Dedifferentiated amniotic fluid mesenchymal stem cell (primary cell): ENCODE measurements at regions not wholly inside any gene's neighbourhood (a gene's known extent, or its start where the extent isn't known, plus 50 kb on each side); places are given as distances from the start of the nearest gene placed in this dataset.
"Not testable (repeated sequence)": the region's sequence is repeated elsewhere in the genome, so short reads cannot be mapped to it uniquely, and the experiment has no call there.

Experiments used
- DNase-seq: peaks from one replicate; pipeline ENCODE4 v3.0.0-alpha.2; 2016; ENCODE audit errors: extremely low spot score

DNA sequence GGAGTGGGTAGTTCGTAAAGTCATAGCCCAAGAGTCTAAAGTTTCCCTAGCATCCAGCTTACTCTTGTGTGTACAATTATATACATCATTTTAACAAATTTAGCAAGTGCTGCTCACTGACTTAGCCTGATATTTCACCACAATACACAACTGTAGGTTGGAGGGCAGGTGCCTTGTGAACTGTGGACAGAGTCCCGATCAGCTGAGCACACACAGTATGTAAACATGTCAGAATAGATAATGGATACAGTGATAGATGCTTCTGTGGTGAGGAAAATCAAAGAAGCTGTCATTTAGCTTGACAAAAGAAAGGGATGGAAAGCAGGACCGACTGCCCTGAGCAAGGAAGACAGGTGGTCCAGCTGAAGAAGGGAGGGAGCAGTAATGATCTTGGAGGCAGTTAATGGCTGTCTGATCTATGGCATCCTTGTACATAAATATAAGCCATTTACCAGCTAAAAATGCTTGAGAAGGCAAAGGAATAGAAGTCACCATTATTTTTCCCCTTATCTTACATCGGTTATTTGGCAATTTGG is 372.8 kb upstream of the UBE2E3 start:
- DNase-seq: no peak

DNA sequence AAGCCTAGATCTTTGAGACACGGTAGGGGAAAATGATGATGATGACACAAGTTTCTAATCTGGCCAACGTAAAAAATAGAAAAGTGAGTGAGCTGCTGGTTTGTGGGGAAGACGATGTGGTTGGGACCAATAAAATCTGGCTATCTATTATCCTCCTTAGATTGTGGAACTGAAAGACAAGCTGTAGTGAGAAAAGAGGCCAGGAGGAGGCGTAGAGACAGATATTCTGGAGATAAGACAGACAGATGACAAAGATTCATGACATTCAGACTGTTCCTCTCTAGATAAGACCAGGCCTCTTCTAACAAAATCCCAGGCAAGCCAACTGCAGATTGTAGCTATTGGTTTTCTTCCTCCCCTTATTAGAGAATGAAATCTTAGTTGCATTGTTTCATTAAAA is 376.3 kb upstream of the UBE2E3 start:
- DNase-seq: no peak

- no peak for DNase-seq
These were observed 379.4 kb upstream of the UBE2E3 start for GRCh38 chr2:180601016-180601415.

DNA sequence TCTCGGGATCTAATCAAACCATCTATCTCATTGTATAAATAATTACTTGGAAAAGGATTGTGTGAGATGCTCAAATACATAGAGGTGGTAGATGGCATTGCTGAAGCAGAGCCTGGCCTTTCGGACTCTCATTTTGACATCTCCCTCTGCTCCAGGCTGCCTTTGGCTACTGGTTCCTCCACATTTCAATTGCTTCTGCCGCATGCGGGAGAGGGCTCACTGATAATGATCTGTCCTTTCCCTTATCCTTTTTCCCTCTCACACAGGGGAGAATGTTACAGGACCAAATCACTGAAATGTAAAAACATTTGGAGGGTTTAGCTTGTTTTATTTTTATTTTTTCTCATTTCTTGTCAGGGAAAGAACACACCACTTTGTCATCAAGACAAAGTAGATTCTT is 380.6 kb upstream of the UBE2E3 start:
- DNase-seq: no peak

DNA sequence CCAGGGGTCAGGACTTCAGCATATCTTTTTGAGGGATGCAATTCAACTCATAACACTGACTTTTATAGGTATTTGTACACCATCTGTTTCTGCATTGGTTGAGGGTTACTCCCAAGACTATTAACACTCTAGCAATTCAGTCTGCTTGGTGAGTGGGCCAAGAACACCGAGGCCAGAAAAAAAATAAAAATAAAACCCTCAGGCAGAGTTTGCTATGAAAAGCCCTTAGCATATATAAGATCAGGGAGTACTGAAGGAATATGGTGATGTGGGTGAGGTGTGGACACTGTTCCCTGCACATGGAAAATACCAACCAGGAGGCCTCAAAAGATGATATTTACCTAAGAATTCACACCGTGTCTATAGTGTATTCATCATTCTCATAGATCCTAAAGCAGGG is 383.2 kb upstream of the UBE2E3 start:
- no peak for DNase-seq

GRCh38 chr2:180596453-180596852 is 384.0 kb upstream of the UBE2E3 start:
- DNase-seq: no peak

DNA sequence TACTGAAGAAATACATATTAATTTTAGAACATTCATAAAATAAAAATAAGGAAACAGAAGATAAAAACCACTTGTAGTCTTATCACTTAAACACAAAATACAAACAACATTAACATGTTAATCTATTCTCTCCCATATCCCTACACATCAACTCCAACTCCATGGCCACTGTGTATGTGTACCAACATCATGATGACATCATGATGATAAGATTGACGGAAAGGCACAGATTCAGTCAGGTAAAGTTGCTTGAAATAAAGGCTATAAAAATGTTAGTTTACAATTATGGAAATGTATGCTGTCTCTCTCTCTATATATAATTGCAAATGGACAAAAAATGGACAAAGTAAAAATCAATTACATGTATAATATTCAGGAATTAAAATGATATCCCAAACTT is 388.5 kb upstream of the UBE2E3 start:
- DNase-seq: no peak

DNA sequence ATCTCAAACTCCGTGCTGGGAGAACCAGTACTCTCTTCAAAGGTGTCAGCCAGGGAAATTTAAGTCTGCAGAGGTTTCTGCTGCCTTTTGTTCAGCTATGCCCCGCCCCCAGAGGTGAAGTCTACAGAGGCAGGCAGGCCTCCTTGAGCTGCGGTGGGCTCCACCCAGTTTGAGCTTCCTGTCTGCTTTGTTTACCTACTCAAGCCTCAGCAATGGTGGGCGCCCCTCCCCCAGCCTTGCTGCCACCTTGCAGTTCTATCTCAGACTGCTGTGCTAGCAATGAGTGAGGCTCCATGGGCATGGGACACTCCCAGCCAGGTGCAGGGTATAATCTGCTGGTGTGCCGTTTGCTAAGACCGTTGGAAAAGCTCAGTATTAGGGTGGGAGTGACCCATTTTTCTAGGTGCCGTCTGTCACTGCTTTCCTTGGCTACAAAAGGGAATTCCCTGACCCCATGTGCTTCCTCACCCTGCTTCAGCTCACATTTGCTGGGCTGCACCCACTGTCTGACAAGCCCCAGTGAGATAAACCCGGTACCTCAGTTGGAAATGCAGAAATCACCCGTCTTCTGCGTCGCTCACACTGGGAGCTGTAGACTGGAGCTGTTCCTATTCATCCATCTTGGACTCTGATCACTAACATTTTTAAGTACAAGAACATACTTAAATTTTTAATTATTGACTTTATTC is 389.2 kb upstream of the UBE2E3 start:
- DNase-seq: not testable (repeated sequence)

DNA sequence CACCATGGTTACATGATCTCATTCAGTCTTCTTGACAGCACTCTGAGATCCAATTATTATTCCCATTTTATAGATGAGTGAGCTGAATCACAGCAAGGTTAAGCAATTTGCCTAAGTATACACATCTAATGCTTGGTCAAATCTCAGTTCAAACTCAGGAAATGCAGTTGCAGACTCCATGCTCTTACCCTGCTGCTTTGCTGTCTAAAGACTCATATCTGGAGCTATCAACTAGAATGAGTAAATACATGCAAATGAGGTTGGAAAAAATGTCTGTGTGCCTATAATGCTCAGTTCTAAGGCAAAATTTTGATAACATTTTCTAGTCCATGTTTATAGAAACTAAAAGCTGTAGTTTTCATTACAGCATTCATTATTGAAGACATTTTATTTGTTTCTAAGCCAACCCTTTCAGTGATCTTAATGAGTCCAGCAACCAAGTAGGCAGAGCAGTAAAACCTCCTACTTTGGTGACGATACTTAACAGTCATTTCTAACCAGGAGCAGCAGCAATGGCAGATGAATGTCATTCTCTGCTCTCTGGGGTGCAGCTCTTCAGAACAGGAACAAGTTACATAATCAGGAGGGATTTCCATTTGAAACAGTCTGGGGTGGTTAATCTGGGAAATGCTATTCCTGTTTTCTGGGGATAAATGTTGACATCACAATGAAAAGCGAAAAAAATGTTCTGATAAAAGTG is 396.8 kb upstream of the UBE2E3 start:
- no peak for DNase-seq

GRCh38 chr2:180579388-180579787 is 401.0 kb upstream of the UBE2E3 start:
- no peak for DNase-seq

DNA sequence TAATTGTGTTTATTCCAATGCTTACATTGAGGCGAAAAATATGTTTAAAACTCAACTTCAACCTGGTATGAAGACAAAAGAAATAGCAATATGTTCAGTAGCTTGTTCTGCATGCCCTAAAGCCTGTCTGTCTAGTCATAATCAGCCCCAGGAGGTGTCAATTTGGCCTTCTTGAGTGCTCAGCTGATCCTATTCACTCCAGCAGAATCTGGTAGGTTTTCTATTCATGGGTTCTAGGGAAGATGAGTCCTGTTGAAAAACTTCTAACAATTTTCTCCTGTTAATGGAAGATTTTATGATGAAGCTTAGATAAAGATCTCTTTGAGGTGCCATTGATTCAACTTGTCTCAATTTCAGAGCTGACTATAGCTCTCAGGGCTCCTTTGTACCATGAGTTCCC is 402.0 kb upstream of the UBE2E3 start:
- DNase-seq: no peak

DNA sequence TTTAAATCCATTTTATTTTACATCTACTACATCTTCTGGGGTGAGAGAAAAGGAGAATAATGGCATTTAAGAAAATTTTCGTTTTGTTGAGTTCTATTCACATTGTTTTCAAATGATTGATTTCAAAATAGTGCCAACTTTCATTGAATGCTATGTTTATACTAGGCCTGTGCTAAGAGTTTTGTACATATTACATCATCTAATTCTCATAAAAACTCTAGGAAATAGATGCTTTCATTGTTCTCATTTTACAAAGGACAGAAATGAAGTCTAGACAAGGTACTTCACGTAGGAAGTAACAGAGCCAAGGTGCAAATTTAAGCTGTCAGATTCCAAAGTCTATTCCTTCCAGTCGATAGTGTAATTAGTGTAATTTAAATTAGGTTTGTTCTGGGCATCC is 402.8 kb upstream of the UBE2E3 start:
- peak; percentile 36 for DNase-seq

GRCh38 chr2:180573951-180574350 is 406.5 kb upstream of the UBE2E3 start:
- DNase-seq: peak; percentile 50

DNA sequence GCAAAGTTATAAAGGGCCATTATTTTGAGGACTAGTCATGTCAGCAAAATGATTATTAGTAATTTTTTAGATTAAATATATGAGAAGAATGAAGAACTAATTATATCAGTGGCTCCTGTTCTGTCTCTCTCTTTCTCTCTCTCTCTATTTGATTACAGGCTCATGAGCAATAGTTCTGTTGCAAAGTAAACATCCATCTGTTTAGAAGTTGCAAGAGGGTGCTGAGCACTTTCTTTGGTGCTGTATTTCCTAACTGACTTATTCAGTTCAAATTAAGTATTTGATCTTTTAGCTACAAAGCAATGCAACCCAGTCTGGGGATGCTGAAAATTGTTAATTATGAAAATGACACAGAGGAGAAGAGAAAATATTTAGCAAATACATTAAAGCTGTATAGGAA is 408.1 kb upstream of the UBE2E3 start:
- peak; percentile 20 for DNase-seq

DNA sequence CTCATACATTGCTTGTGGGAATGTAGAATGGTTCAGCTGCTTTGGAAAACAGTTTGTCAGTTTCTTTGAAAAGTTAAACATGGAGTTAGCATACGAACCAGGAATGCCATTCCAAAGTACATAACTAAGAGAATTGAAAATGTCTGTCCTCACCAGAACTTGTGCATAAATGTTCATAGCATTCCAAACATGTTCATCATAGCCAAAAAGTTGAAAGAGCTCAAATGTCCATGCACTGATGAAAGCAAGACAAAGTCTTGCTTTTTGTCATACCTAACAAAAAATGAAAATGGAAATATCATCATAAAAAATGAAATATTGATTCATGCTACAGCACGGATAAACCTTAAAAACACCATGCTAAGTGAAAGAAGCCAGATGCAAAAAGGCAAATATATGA is 408.8 kb upstream of the UBE2E3 start:
- DNase-seq: peak; percentile 76

GRCh38 chr2:180570864-180571263 is 409.5 kb upstream of the UBE2E3 start:
- no peak for DNase-seq

- DNase-seq: no peak
These were observed 416.4 kb upstream of the UBE2E3 start for GRCh38 chr2:180564051-180564450.

- DNase-seq: no peak
These were observed 418.0 kb upstream of the UBE2E3 start for GRCh38 chr2:180562378-180562777.

DNA sequence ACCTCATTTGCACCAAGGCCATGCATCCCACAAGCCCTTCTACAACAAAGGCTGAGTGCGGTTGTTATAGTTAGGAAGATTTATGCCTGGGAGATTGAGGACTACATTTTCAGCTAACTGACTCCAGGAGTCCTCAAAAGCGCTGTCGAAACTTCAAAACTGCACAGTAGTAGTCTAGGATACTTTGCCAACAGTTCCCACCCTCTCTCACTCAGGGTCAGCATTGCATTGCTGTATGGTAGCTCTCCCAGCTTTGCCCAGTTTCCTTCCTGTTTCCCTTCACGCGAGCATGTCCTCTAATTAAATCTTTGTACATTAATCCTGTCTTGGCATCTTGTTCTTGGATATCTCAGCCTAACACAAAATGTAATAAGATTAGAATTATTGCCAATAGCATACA is 420.6 kb upstream of the UBE2E3 start:
- DNase-seq: no peak

- no peak for DNase-seq
These were observed 421.4 kb upstream of the UBE2E3 start for GRCh38 chr2:180559038-180559437.

- no peak for DNase-seq
These were observed 424.9 kb upstream of the UBE2E3 start for GRCh38 chr2:180555391-180555965.

GRCh38 chr2:180554330-180554729 is 426.1 kb upstream of the UBE2E3 start:
- no peak for DNase-seq

- DNase-seq: no peak
These were observed 427.2 kb upstream of the UBE2E3 start for GRCh38 chr2:180553094-180553715.
